HG02642 (cell line): ENCODE measurements at regions not wholly inside any gene's neighbourhood (a gene's known extent, or its start where the extent isn't known, plus 50 kb on each side); places are given as distances from the start of the nearest gene placed in this dataset.

Experiments
- ATAC-seq: cut with Tn5 transposase; IDR thresholded peaks from one replicate; pipeline ENCODE4 v1.9.1; 2021; ENCODE audit warnings: mild to moderate bottlenecking; ENCODE audit not compliant: unreplicated experiment, poor library complexity

- ATAC-seq = no peak
These were observed 258.1 kb upstream of the IGFBP3 start for GRCh38 chr7:46179061-46179610.

GRCh38 chr7:46178661-46179060 is 257.6 kb upstream of the IGFBP3 start:
- ATAC-seq = no peak

- no peak for ATAC-seq
These were observed 256.7 kb upstream of the IGFBP3 start for GRCh38 chr7:46177821-46178220.

- no peak for ATAC-seq
These were observed 254.1 kb upstream of the IGFBP3 start for GRCh38 chr7:46175221-46175620.

- ATAC-seq = no peak
These were observed 253.1 kb upstream of the IGFBP3 start for GRCh38 chr7:46174196-46174580.

- no peak for ATAC-seq
These were observed 252.6 kb upstream of the IGFBP3 start for GRCh38 chr7:46173476-46174195.

GRCh38 chr7:46170792-46171191 is 249.7 kb upstream of the IGFBP3 start:
- no peak for ATAC-seq

GRCh38 chr7:46170021-46170420 is 248.9 kb upstream of the IGFBP3 start:
- ATAC-seq = no peak

- ATAC-seq = no peak
These were observed 248.3 kb upstream of the IGFBP3 start for GRCh38 chr7:46169384-46169755.

GRCh38 chr7:46168671-46169383 is 247.8 kb upstream of the IGFBP3 start:
- ATAC-seq = no peak

- no peak for ATAC-seq
These were observed 247.2 kb upstream of the IGFBP3 start for GRCh38 chr7:46168231-46168630.

- no peak for ATAC-seq
These were observed 244.2 kb upstream of the IGFBP3 start for GRCh38 chr7:46165276-46165675.

GRCh38 chr7:46164629-46165028 is 243.6 kb upstream of the IGFBP3 start:
- no peak for ATAC-seq

GRCh38 chr7:46163246-46163645 is 242.2 kb upstream of the IGFBP3 start:
- no peak for ATAC-seq

GRCh38 chr7:46162609-46163008 is 241.5 kb upstream of the IGFBP3 start:
- ATAC-seq = no peak

- ATAC-seq = no peak
These were observed 239.8 kb upstream of the IGFBP3 start for GRCh38 chr7:46160861-46161260.

GRCh38 chr7:46157931-46158330 is 236.9 kb upstream of the IGFBP3 start:
- ATAC-seq = no peak

GRCh38 chr7:46157404-46157803 is 236.3 kb upstream of the IGFBP3 start:
- ATAC-seq = no peak

GRCh38 chr7:46156853-46157252 is 235.8 kb upstream of the IGFBP3 start:
- ATAC-seq = no peak

- ATAC-seq = no peak
These were observed 235.0 kb upstream of the IGFBP3 start for GRCh38 chr7:46156086-46156485.

- ATAC-seq = no peak
These were observed 234.3 kb upstream of the IGFBP3 start for GRCh38 chr7:46155367-46155766.
